MV-4-11 (cell line): ENCODE measurements at regions not wholly inside any gene's neighbourhood (a gene's known extent, or its start where the extent isn't known, plus 50 kb on each side); places are given as distances from the start of the nearest gene placed in this dataset.
"Not testable (repeated sequence)": the region's sequence is repeated elsewhere in the genome, so short reads cannot be mapped to it uniquely, and the experiment has no call there.

ENCODE experiments used
- DNase-seq: peaks from one replicate; lab custom pipeline; 2025; lab: John Stamatoyannopoulos, UW

- not testable (repeated sequence) for DNase-seq
Observed at GRCh38 chr4:10388146-10388545, 69.1 kb downstream of the ZNF518B start.

- no peak for DNase-seq
Observed at GRCh38 chr4:10385994-10386394, 71.2 kb downstream of the ZNF518B start.

- DNase-seq: no peak
Observed at GRCh38 chr4:10384974-10385373, 72.3 kb downstream of the ZNF518B start.

GRCh38 chr4:10383417-10383816 lies 73.8 kb downstream of the ZNF518B start:
- DNase-seq: no peak

- DNase-seq: not testable (repeated sequence)
Observed at GRCh38 chr4:10382171-10382570, 75.1 kb downstream of the ZNF518B start.

- DNase-seq: no peak
Observed at GRCh38 chr4:10381146-10381545, 76.1 kb downstream of the ZNF518B start.

GRCh38 chr4:10380735-10381134 lies 76.5 kb downstream of the ZNF518B start:
- DNase-seq: no peak

- no peak for DNase-seq
Observed at GRCh38 chr4:10371869-10372471, 85.3 kb downstream of the ZNF518B start.

- no peak for DNase-seq
Observed at GRCh38 chr4:10371121-10371520, 86.1 kb downstream of the ZNF518B start.

GRCh38 chr4:10369517-10369916 lies 87.7 kb downstream of the ZNF518B start:
- DNase-seq: no peak

GRCh38 chr4:10366628-10367027 lies 90.6 kb downstream of the ZNF518B start:
- no peak for DNase-seq

GRCh38 chr4:10364194-10364593 lies 93.0 kb downstream of the ZNF518B start:
- no peak for DNase-seq

GRCh38 chr4:10354746-10355145 lies 102.5 kb downstream of the ZNF518B start:
- no peak for DNase-seq

GRCh38 chr4:10354225-10354624 lies 103.0 kb downstream of the ZNF518B start:
- no peak for DNase-seq

GRCh38 chr4:10353110-10353509 lies 104.1 kb downstream of the ZNF518B start:
- DNase-seq: no peak

GRCh38 chr4:10348241-10348640 lies 109.0 kb downstream of the ZNF518B start:
- no peak for DNase-seq

- DNase-seq: peak; percentile 54
Observed at GRCh38 chr4:10347815-10348214, 109.4 kb downstream of the ZNF518B start.

GRCh38 chr4:10347281-10347795 lies 109.9 kb downstream of the ZNF518B start:
- DNase-seq: no peak

GRCh38 chr4:10346023-10346422 lies 111.2 kb downstream of the ZNF518B start:
- no peak for DNase-seq

GRCh38 chr4:10345381-10345784 lies 111.8 kb downstream of the ZNF518B start:
- no peak for DNase-seq

- DNase-seq: no peak
Observed at GRCh38 chr4:10344824-10345223, 112.4 kb downstream of the ZNF518B start.

- DNase-seq: no peak
Observed at GRCh38 chr4:10343656-10344055, 113.6 kb downstream of the ZNF518B start.

- DNase-seq: no peak
Observed at GRCh38 chr4:10342866-10343265, 114.4 kb downstream of the ZNF518B start.

- DNase-seq: no peak
Observed at GRCh38 chr4:10336471-10336870, 120.8 kb downstream of the ZNF518B start.
